ENCODE measurements at regions not wholly inside any gene's neighbourhood (a gene's known extent, or its start where the extent isn't known, plus 50 kb on each side); places are given as distances from the start of the nearest gene placed in this dataset.
"Not testable (repeated sequence)": the region's sequence is repeated elsewhere in the genome, so short reads cannot be mapped to it uniquely, and the experiment has no call there.

GRCh38 chr7:23938937-23939552, 229.0 kb downstream of the STK31 start:
- DNase-seq: no peak

- DNase-seq: not testable (repeated sequence)
Observed at GRCh38 chr7:23939747-23940146, 229.7 kb downstream of the STK31 start.

GRCh38 chr7:23941551-23941950, 231.5 kb downstream of the STK31 start:
- DNase-seq: no peak

- DNase-seq: no peak
Observed at GRCh38 chr7:23942032-23942431, 232.0 kb downstream of the STK31 start.

- no peak for DNase-seq
Observed at GRCh38 chr7:23944131-23944530, 234.1 kb downstream of the STK31 start.

- DNase-seq: no peak
Observed at GRCh38 chr7:23945472-23945871, 235.5 kb downstream of the STK31 start.

- no peak for DNase-seq
Observed at GRCh38 chr7:23955145-23955544, 245.1 kb downstream of the STK31 start.

- no peak for DNase-seq
Observed at GRCh38 chr7:23955600-23956149, 245.7 kb downstream of the STK31 start.

- DNase-seq: no peak
Observed at GRCh38 chr7:23956772-23957576, 247.0 kb downstream of the STK31 start.

- DNase-seq: no peak
Observed at GRCh38 chr7:23959821-23960220, 249.8 kb downstream of the STK31 start.

GRCh38 chr7:23960361-23960760, 250.3 kb downstream of the STK31 start:
- no peak for DNase-seq

- no peak for DNase-seq
Observed at GRCh38 chr7:23963461-23964165, 253.6 kb downstream of the STK31 start.

GRCh38 chr7:23964715-23965114, 254.7 kb downstream of the STK31 start:
- DNase-seq: no peak

GRCh38 chr7:23965296-23965695, 255.3 kb downstream of the STK31 start:
- no peak for DNase-seq

- DNase-seq: no peak
Observed at GRCh38 chr7:23966941-23967340, 256.9 kb downstream of the STK31 start.

GRCh38 chr7:23967949-23968599, 258.1 kb downstream of the STK31 start:
- no peak for DNase-seq

- DNase-seq: no peak
Observed at GRCh38 chr7:23968791-23969190, 258.8 kb downstream of the STK31 start.

- DNase-seq: no peak
Observed at GRCh38 chr7:23969443-23969842, 259.4 kb downstream of the STK31 start.

GRCh38 chr7:23970193-23970592, 260.2 kb downstream of the STK31 start:
- DNase-seq: no peak

- DNase-seq: no peak
Observed at GRCh38 chr7:23971031-23971430, 261.0 kb downstream of the STK31 start.

- no peak for DNase-seq
Observed at GRCh38 chr7:23972057-23972456, 262.0 kb downstream of the STK31 start.

- DNase-seq: no peak
Observed at GRCh38 chr7:23973264-23973663, 263.2 kb downstream of the STK31 start.

GRCh38 chr7:23980081-23980480, 270.1 kb downstream of the STK31 start:
- DNase-seq: no peak
